AG10803 (cell line): ENCODE measurements at regions not wholly inside any gene's neighbourhood (a gene's known extent, or its start where the extent isn't known, plus 50 kb on each side); places are given as distances from the start of the nearest gene placed in this dataset.

ENCODE experiments used
- DNase-seq: peaks from one replicate; pipeline ENCODE4 v3.0.0; 2010; ENCODE audit warnings: low read depth
- H3K4me3 ChIP-seq: 2 replicates; pipeline ENCODE4 v1.5.1; 2011; ENCODE audit warnings: mild to moderate bottlenecking, low read length, control low read depth
- TF ChIP-seq, protein P1 (sequence below): conservative IDR thresholded peaks from 2 replicates; pipeline ENCODE4 v1.5.1; 2011; ENCODE audit warnings: mild to moderate bottlenecking, low read length, control low read depth, inconsistent platforms

DNA sequence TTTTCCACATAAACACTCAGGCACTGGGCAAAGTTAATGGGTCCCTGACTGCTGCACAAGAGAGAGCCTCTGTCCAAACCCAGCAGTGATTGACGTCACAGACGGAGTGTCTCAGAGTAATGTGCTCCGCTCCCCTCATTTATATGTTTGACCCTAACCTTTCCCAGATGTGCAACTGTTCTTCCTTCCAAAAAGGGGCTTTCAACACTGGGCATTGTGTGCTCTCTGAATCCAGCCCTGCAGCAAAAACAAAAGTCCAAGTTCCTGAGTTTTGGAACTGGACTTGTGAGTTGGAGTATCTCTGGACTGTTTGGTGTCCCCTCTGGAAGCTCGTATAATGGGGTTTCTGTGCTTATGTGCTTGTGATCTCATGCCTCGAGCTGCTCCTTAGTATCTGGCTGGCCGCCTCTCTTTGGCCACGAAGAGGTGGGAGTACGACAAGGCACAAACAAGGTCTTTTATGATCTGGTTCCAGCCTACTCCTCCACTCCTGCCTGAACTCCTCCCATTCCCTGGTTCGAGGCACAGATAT, 76.4 kb upstream of the SMIM36 start:
- H3K4me3 ChIP-seq = no peak overlapping the region
- DNase-seq = peak; percentile 61
- TF ChIP-seq, protein P1, sequence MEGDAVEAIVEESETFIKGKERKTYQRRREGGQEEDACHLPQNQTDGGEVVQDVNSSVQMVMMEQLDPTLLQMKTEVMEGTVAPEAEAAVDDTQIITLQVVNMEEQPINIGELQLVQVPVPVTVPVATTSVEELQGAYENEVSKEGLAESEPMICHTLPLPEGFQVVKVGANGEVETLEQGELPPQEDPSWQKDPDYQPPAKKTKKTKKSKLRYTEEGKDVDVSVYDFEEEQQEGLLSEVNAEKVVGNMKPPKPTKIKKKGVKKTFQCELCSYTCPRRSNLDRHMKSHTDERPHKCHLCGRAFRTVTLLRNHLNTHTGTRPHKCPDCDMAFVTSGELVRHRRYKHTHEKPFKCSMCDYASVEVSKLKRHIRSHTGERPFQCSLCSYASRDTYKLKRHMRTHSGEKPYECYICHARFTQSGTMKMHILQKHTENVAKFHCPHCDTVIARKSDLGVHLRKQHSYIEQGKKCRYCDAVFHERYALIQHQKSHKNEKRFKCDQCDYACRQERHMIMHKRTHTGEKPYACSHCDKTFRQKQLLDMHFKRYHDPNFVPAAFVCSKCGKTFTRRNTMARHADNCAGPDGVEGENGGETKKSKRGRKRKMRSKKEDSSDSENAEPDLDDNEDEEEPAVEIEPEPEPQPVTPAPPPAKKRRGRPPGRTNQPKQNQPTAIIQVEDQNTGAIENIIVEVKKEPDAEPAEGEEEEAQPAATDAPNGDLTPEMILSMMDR = no peak

DNA sequence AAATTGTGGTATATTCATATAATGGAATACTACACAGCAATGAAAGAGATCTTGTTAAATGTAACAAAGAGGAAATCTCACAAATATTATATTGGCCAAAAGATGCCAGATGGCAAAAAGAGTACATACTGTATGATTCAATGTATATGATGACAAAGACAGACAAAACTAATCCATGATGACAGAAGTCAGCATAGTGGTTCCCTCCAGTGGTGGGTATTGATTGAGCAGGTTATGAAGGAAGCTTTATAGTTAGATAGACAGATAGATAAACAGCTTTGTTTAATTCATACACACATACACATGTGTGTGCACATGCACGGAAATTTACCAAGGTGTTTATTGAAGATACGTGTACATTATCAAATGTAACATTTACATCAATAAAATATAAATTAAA, 74.4 kb upstream of the SMIM36 start:
- DNase-seq = no peak
- H3K4me3 ChIP-seq = no peak overlapping the region
- TF ChIP-seq, protein P1 = no peak

DNA sequence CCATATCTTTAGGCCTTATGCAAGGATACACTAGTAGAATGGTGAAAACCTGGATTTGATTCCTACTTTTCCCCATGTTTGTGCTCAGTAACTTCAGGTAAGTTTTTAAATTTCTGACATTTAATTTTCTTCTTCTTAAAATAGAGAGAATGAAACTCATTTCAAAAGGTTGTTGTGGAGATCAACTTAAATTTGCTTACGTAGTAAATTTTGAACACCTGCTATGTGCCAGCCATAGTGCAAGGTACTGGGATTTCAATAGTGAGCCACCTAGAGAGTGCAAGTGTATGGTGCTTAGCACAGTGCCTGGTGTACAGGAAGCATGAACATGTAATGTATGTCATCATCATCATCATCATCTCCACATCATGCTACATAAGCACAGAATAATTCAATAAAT, 73.6 kb upstream of the SMIM36 start:
- TF ChIP-seq, protein P1 = no peak
- DNase-seq = no peak
- H3K4me3 ChIP-seq = no peak overlapping the region

DNA sequence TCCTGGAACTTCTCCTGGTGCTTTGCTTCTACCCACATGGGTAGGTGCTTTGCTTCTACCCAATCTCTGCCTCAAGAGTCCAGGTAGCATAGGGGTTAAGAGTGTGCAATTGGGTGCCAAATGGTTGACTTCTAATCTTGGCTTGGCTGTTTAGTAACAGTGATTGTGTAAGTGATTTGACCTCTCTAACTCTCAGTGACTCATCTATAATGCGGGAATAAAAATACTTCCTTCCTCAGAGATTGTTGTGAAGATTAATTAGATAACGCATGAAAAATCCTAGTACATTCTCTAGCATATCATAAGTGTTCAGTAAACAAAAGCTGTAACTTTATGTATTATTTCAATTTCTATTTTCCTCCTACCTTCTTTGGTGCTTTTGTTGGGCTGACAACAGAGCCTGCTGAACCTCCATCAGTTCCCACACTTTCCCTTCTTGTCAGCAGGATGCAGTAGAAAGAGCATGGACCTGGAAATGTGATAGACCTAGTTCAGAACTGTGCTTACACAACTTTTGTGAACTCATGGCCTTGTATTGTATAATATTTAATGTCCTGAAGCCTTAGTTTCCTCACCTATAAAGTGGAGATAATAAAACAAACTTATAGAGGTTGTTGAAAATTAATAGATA, 72.9 kb upstream of the SMIM36 start:
- no peak overlapping the region for H3K4me3 ChIP-seq
- TF ChIP-seq, protein P1 = no peak
- peak; percentile 38 for DNase-seq

DNA sequence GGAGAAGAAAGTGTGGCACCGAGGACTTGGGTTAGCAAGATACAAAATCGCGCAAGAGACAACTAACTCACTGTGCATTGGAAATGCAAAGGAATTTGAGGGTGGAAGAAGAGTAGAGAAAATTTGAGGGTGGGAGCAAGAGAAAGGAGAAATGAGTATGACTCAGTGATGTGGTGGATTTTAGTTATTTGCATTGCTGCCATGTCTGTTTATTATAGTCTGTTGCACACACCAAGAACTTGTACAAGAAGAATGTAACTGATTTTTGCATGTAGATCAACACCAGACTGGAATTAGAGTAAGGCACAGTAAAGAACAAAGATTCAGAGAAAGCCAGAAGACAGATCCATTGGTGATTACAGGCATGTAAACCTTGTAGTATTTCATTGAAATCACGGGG, 71.6 kb upstream of the SMIM36 start:
- DNase-seq = no peak
- H3K4me3 ChIP-seq = no peak overlapping the region
- TF ChIP-seq, protein P1 = no peak

DNA sequence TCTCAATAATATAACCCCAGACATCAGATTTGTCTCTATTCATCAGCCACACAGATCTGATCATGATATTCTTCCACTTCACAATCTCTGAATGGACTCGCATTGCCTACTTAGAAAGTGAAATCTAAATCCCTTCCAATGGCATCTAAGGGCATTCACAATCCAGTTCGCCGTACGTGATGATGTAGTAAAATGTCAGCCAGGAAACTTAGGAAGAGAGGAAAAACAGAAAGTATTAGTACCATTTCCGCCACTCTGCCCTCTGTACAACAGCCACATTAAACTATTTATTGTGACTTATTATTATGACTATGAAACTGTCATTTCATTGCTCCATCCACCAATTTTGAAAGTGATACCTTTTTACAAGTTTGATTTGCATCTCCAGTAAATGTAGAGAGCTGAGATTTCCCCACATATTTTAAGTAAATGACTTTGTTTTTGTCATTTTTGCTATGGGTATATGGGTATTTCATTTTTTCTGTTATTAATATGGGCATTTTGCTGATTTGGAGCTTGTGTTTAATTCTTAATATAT, 69.4 kb upstream of the SMIM36 start:
- TF ChIP-seq, protein P1 = no peak
- DNase-seq = no peak
- H3K4me3 ChIP-seq = no peak overlapping the region

DNA sequence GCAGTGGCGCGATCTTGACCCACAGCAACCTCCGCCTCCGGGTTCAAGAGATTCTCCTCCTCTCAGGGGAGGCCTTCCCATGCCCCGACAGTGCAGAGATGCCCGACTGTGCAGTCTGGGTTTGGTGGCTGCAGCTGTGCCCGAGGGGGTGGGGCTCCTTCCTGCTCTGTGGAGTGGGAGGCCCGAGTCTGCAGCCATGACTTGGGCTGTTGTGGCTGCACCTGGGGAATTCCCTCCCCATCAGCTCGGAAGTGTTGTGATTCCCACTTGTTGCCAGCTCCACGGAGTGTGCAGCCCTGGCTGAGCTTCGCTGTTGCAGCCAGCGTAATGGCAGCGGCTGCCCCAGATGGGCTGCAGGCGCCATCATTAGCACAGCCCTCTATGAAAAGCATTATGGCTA, 66.4 kb upstream of the SMIM36 start:
- DNase-seq = no peak
- TF ChIP-seq, protein P1 = no peak
- peak overlapping the region; percentile 54 for H3K4me3 ChIP-seq
